Natural killer cell (primary cell): ENCODE measurements at regions not wholly inside any gene's neighbourhood (a gene's known extent, or its start where the extent isn't known, plus 50 kb on each side); places are given as distances from the start of the nearest gene placed in this dataset.

Source experiments
- ATAC-seq, 3 donors: fragments of 150-1000 bp in 2 of 3; fragments of 200-7000 bp in 1 of 3; cut with Tn5 transposase; 1 replicate in 1 of 3; 2 replicates in 2 of 3; pipeline ENCODE4 v1.10.0; 2021; ENCODE audit warnings: mild to moderate bottlenecking in 2 of 3, moderate library complexity in 2 of 3
- DNase-seq, 2 donors: peaks; one replicate each; pipeline versions ENCODE4 v3.0.0 to v3.0.0-alpha.2; 2013 to 2021; ENCODE audit warnings: mixed read lengths in 1 of 2
- H3K27ac ChIP-seq: one replicate; pipeline ENCODE4 v1.5.1; 2013; ENCODE audit warnings: mild to moderate bottlenecking, low read length
- H3K27me3 ChIP-seq: one replicate; pipeline ENCODE4 v1.6.1; 2013; ENCODE audit warnings: low read length; ENCODE audit not compliant: control insufficient read depth, insufficient read depth
- H3K36me3 ChIP-seq: one replicate; pipeline ENCODE4 v1.6.1; 2013; ENCODE audit warnings: low read length; ENCODE audit not compliant: control insufficient read depth, insufficient read depth
- H3K4me1 ChIP-seq: one replicate; pipeline ENCODE4 v1.6.1; 2013; ENCODE audit warnings: low read length; ENCODE audit not compliant: control insufficient read depth, insufficient read depth
- H3K4me3 ChIP-seq: one replicate; pipeline ENCODE4 v1.5.1; 2013; ENCODE audit warnings: low read length
- H3K9me3 ChIP-seq: one replicate; pipeline ENCODE4 v1.6.1; 2013; ENCODE audit warnings: low read length; ENCODE audit not compliant: control insufficient read depth, insufficient read depth
- H3K27ac Mint-ChIP-seq, 2 donors: one replicate each; pipeline ENCODE4 v1.8.0; 2022; ENCODE audit warnings: mild to moderate bottlenecking in 2 of 2, mixed read lengths in 2 of 2, moderate library complexity in 1 of 2
- H3K27me3 Mint-ChIP-seq, 2 donors: one replicate each; pipeline ENCODE4 v1.8.0; 2022; ENCODE audit warnings: low read depth in 2 of 2, mixed read lengths in 2 of 2
- H3K36me3 Mint-ChIP-seq: one replicate; pipeline ENCODE4 v1.8.0; 2022; ENCODE audit warnings: mixed read lengths
- H3K4me1 Mint-ChIP-seq, 2 donors: one replicate each; pipeline ENCODE4 v1.8.0; 2022; ENCODE audit warnings: mixed read lengths in 2 of 2
- H3K4me3 Mint-ChIP-seq: one replicate; pipeline ENCODE4 v1.8.0; 2022; ENCODE audit warnings: mild to moderate bottlenecking, moderate library complexity, mixed read lengths
- H3K9me3 Mint-ChIP-seq, 2 donors: one replicate each; pipeline ENCODE4 v1.8.0; 2022; ENCODE audit warnings: mixed read lengths in 2 of 2
- CTCF ChIP-seq: fragments of 200-600 bp; IDR thresholded peaks from one replicate; pipeline ENCODE4 v1.8.0; 2022; ENCODE audit warnings: antibody characterized with exemption
- WGBS: methylation state at CpG from one replicate; pipeline ENCODE4 v1.1.7; 2013; ENCODE audit warnings: missing lambda C conversion rate; ENCODE audit not compliant: insufficient coverage; 5-methylcytosine and 5-hydroxymethylcytosine counted together
- intact Hi-C: fragments of 100-400 bp; cut with micrococcal nuclease; formaldehyde crosslinking; loops from one replicate; pipeline ENCODE4 v1.14.2; 2022

GRCh38 chr6:110558575-110558974, 82.2 kb upstream of the SLC22A16 start:
- ATAC-seq (no peak), DNase-seq (no peak)
- Mint-ChIP-seq H3K4me1 (peaks cover 7 to 10% of the 10 kb centered on the region in 2 donors), H3K9me3 (no peaks in the 10 kb centered on the region), H3K36me3 (no peaks in the 10 kb centered on the region), H3K27ac (no peak overlapping the region), H3K27me3 (peaks cover 3 to 13% of the 10 kb centered on the region in 2 donors), H3K4me3 (no peak overlapping the region)
- H3K27ac ChIP-seq = no peak overlapping the region
- 87% methylated on average over 5 of the region's 5 CpGs for WGBS
- H3K4me1 ChIP-seq = peaks cover 23% of the 10 kb centered on the region
- H3K9me3 ChIP-seq = no peaks in the 10 kb centered on the region
- intact Hi-C loops = no loop called here
- H3K36me3 ChIP-seq = no peaks in the 10 kb centered on the region
- TF ChIP-seq CTCF = no peak
- no peak overlapping the region for H3K4me3 ChIP-seq
- H3K27me3 ChIP-seq = no peaks in the 10 kb centered on the region

GRCh38 chr6:110557199-110557598, 80.8 kb upstream of the SLC22A16 start:
- H3K9me3 Mint-ChIP-seq = no peaks in the 10 kb centered on the region
- H3K27me3 Mint-ChIP-seq = peaks cover 3 to 13% of the 10 kb centered on the region in 2 donors
- peaks cover 7 to 10% of the 10 kb centered on the region in 2 donors for H3K4me1 Mint-ChIP-seq
- intact Hi-C loops = no loop called here
- Histone ChIP-seq H3K9me3 (no peaks in the 10 kb centered on the region), H3K4me3 (no peak overlapping the region), H3K36me3 (no peaks in the 10 kb centered on the region), H3K4me1 (peaks cover 23% of the 10 kb centered on the region), H3K27me3 (no peaks in the 10 kb centered on the region), H3K27ac (no peak overlapping the region)
- DNase-seq = no peak
- 95% methylated on average over 5 of the region's 5 CpGs for WGBS
- no peak overlapping the region for H3K27ac Mint-ChIP-seq
- no peak for ATAC-seq
- no peak overlapping the region for H3K4me3 Mint-ChIP-seq
- H3K36me3 Mint-ChIP-seq = no peaks in the 10 kb centered on the region
- no peak for TF ChIP-seq CTCF

- no peak for DNase-seq
- intact Hi-C loops = no loop called here
- Histone ChIP-seq H3K4me3 (no peak overlapping the region), H3K36me3 (no peaks in the 10 kb centered on the region), H3K27ac (no peak overlapping the region), H3K27me3 (no peaks in the 10 kb centered on the region), H3K9me3 (no peaks in the 10 kb centered on the region), H3K4me1 (peaks cover 21% of the 10 kb centered on the region)
- H3K4me3 Mint-ChIP-seq = no peak overlapping the region
- no peaks in the 10 kb centered on the region for H3K36me3 Mint-ChIP-seq
- peaks cover 7 to 10% of the 10 kb centered on the region in 2 donors for H3K4me1 Mint-ChIP-seq
- no peak for ATAC-seq
- peaks cover 3 to 16% of the 10 kb centered on the region in 2 donors for H3K27me3 Mint-ChIP-seq
- WGBS = 94% methylated on average over 9 of the region's 9 CpGs
- no peaks in the 10 kb centered on the region for H3K9me3 Mint-ChIP-seq
- TF ChIP-seq CTCF = no peak
- no peak overlapping the region for H3K27ac Mint-ChIP-seq
Measured at GRCh38 chr6:110556317-110557110, 80.1 kb upstream of the SLC22A16 start.

- Histone ChIP-seq H3K4me1 (peaks cover 10% of the 10 kb centered on the region), H3K4me3 (no peak overlapping the region), H3K27me3 (no peaks in the 10 kb centered on the region), H3K27ac (no peak overlapping the region), H3K9me3 (no peaks in the 10 kb centered on the region), H3K36me3 (no peaks in the 10 kb centered on the region)
- H3K9me3 Mint-ChIP-seq = no peaks in the 10 kb centered on the region
- 94% methylated on average over 8 of the region's 9 CpGs for WGBS
- H3K4me1 Mint-ChIP-seq = peaks cover 0 to under 1% of the 10 kb centered on the region in 2 donors
- H3K27me3 Mint-ChIP-seq = peaks cover 9 to 25% of the 10 kb centered on the region in 2 donors
- H3K27ac Mint-ChIP-seq = no peak overlapping the region
- ATAC-seq (no peak), DNase-seq (no peak)
- no peak for TF ChIP-seq CTCF
- no peak overlapping the region for H3K4me3 Mint-ChIP-seq
- intact Hi-C loops = no loop called here
- H3K36me3 Mint-ChIP-seq = no peaks in the 10 kb centered on the region
Measured at GRCh38 chr6:110554966-110555460, 78.6 kb upstream of the SLC22A16 start.
